NT2/D1 (cell line): ENCODE measurements at regions not wholly inside any gene's neighbourhood (a gene's known extent, or its start where the extent isn't known, plus 50 kb on each side); places are given as distances from the start of the nearest gene placed in this dataset.

Experiments used
- DNase-seq: peaks from one replicate; pipeline ENCODE4 v3.0.0-alpha.2; 2011; ENCODE audit warnings: low read depth, low spot score
- H3K27me3 ChIP-seq: 2 replicates; pipeline ENCODE4 v1.6.0; 2011; ENCODE audit warnings: mild to moderate bottlenecking; ENCODE audit not compliant: insufficient read length, insufficient read depth
- H3K36me3 ChIP-seq: 2 replicates; pipeline ENCODE4 v1.6.1; 2011; ENCODE audit warnings: mild to moderate bottlenecking, low read length, mixed read lengths; ENCODE audit not compliant: insufficient read depth, insufficient read length
- H3K4me1 ChIP-seq: 2 replicates; pipeline ENCODE4 v1.5.1; 2011; ENCODE audit not compliant: insufficient read depth, insufficient read length
- H3K4me3 ChIP-seq: 2 replicates; pipeline ENCODE4 v1.5.1; 2011; ENCODE audit warnings: low read depth; ENCODE audit not compliant: insufficient read length
- H3K9ac ChIP-seq: 2 replicates; pipeline ENCODE4 v1.6.0; 2011; ENCODE audit warnings: low read depth; ENCODE audit not compliant: insufficient read length
- H3K9me3 ChIP-seq: 2 replicates; pipeline ENCODE4 v1.5.1; 2011; ENCODE audit warnings: mild to moderate bottlenecking, low read length; ENCODE audit not compliant: insufficient read depth
- SUZ12 ChIP-seq: IDR thresholded peaks from 2 replicates; pipeline ENCODE4 v1.6.1; 2011; ENCODE audit not compliant: insufficient read length, insufficient read depth; ENCODE audit errors: extremely low read depth
- YY1 ChIP-seq: IDR thresholded peaks from 2 replicates; pipeline ENCODE4 v1.6.1; 2011; ENCODE audit not compliant: insufficient read length, insufficient read depth
- ZNF274 ChIP-seq: IDR thresholded peaks from 2 replicates; pipeline ENCODE4 v1.6.1; 2011; ENCODE audit warnings: mild to moderate bottlenecking, low read depth, low read length

DNA sequence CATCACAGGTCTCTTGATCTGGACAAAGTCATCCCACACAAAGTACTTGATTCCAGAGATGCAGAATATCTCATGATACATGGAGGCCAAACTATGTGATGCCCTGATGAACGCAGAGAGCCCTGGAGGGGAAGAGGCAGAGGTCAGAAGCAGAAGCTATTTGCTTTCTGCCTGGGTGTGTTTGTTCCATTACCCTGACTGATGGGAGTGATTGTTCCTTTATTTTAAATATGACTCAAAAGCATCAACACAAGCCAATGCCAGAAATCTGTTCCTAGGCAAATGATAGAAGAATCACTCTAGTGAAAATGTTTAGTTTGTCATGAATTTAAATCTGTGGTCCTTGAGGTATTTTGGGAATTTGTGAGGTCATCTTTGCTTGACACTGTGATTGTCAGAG is 54.7 kb upstream of the GGTLC1 start:
- H3K27me3 ChIP-seq, result no peaks in the 10 kb centered on the region
- no peak for DNase-seq
- no peaks in the 10 kb centered on the region for H3K9me3 ChIP-seq
- no peak overlapping the region for H3K4me3 ChIP-seq
- no peak overlapping the region for H3K9ac ChIP-seq
- no peaks in the 10 kb centered on the region for H3K36me3 ChIP-seq
- TF ChIP-seq ZNF274 (no peak), SUZ12 (no peak), YY1 (no peak)
- no peaks in the 10 kb centered on the region for H3K4me1 ChIP-seq

DNA sequence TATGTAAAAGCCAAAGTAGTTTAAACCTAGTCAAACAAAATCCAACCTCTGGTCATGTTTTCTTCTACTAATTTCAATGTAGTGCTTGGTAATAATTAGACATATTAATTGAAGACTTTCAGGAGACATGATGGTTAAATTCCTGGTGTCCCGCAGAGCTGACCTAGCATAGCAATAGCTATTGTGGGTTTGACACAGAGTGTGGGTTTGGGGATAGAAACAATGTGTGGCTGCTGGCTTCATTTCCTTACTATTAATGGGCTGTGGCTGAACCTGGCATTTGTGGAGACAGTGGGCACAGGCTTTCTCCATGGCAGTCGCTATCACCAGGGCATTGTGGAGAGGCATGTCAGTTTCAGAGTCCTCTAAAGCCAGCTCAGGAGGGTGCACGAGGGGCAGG is 54.1 kb upstream of the GGTLC1 start:
- Histone ChIP-seq H3K27me3 (no peaks in the 10 kb centered on the region), H3K36me3 (no peaks in the 10 kb centered on the region), H3K4me1 (no peaks in the 10 kb centered on the region), H3K4me3 (no peak overlapping the region), H3K9ac (no peak overlapping the region), H3K9me3 (no peaks in the 10 kb centered on the region)
- TF ChIP-seq SUZ12, result no peak
- no peak for TF ChIP-seq ZNF274
- no peak for TF ChIP-seq YY1
- DNase-seq, result no peak

DNA sequence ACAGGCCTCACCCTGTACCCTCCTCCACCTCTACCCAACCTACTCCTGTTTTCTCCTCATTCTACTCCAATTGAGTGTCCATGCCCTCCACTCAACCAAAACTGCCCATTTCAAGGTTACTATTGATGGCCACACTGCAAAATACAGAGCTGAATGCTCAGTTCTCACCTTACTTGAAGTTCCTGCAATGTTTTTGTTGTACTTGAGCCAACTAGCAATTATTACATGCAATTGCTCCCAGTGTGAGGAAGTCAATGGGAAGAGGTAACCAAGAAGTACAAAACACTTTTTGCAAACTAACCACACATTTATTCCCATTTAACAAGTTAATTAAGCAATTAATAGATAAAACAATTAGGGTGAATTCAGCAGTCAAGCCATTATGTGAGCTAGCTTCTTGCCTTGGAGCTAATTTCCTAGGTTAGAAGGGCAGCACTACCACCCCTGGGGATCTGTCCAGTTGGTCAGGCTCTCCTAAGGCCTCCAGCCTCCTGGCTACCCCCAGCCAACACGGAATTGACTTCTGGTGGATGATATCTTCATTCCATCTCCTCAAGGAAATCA is 52.4 kb upstream of the GGTLC1 start:
- Histone ChIP-seq H3K9me3 (no peaks in the 10 kb centered on the region), H3K36me3 (no peaks in the 10 kb centered on the region), H3K9ac (no peak overlapping the region), H3K4me1 (no peaks in the 10 kb centered on the region), H3K27me3 (no peaks in the 10 kb centered on the region), H3K4me3 (no peak overlapping the region)
- TF ChIP-seq ZNF274, result no peak
- no peak for TF ChIP-seq SUZ12
- TF ChIP-seq YY1, result no peak
- DNase-seq, result no peak

DNA sequence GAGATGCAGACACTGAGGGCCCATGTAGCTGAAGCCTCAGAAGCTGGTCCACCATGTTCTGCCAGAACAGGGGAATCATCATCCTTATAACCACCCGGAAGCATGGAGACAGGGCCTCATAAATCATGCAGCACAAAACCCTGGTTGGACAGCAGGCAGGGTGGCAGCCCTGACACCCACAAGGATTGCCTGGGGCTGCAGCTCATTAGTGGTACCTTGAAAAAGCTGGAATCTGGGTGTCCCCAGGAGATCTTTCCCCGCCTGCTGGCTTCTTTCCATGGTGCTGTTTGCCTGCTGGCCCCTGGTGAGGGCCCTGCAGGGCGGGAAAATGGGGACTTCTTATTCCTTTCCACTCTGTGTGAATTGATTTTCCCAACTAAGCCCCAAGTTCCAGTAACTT is 50.6 kb upstream of the GGTLC1 start:
- Histone ChIP-seq H3K9me3 (no peaks in the 10 kb centered on the region), H3K27me3 (no peaks in the 10 kb centered on the region), H3K4me3 (no peak overlapping the region), H3K9ac (no peak overlapping the region), H3K36me3 (no peaks in the 10 kb centered on the region), H3K4me1 (peaks cover 2% of the 10 kb centered on the region)
- TF ChIP-seq ZNF274 (no peak), YY1 (no peak), SUZ12 (no peak)
- no peak for DNase-seq
